Spleen (tissue), 11 donors: ENCODE measurements at regions not wholly inside any gene's neighbourhood (a gene's known extent, or its start where the extent isn't known, plus 50 kb on each side); places are given as distances from the start of the nearest gene placed in this dataset.

ENCODE experiments used
- DNase-seq: peaks from one replicate; pipeline ENCODE4 v3.0.0-alpha.2; 2020
- H3K27ac ChIP-seq, 8 donors: fragments of 200-600 bp; sonication (generic) in 7 of 8; 1 replicate in 4 of 8; 2 replicates in 4 of 8; pipeline versions ENCODE4 v1.5.0 to v1.8.0; 2016 to 2021; ENCODE audit warnings: inconsistent platforms in 4 of 8, mild to moderate bottlenecking in 4 of 8, moderate library complexity in 1 of 8
- H3K27me3 ChIP-seq, 7 donors: fragments of 200-600 bp; sonication (generic) in 6 of 7; replicated peaks in 1 of 7; 1 replicate in 4 of 7; 2 replicates in 3 of 7; pipeline versions ENCODE4 v1.5.0 to v1.8.0; 2016 to 2021; ENCODE audit warnings: inconsistent platforms in 3 of 7, mild to moderate bottlenecking in 1 of 7
- H3K36me3 ChIP-seq, 6 donors: fragments of 200-600 bp; sonication (generic) in 5 of 6; 1 replicate in 4 of 6; 2 replicates in 2 of 6; pipeline versions ENCODE4 v1.5.0 to v1.8.0; 2016 to 2021; ENCODE audit warnings: inconsistent platforms in 2 of 6
- H3K4me1 ChIP-seq, 6 donors: fragments of 200-600 bp; sonication (generic) in 5 of 6; 1 replicate in 3 of 6; 2 replicates in 3 of 6; pipeline versions ENCODE4 v1.5.0 to v1.8.0; 2016 to 2021; ENCODE audit warnings: inconsistent platforms in 3 of 6
- H3K4me3 ChIP-seq, 8 donors: fragments of 200-600 bp; sonication (generic) in 7 of 8; 1 replicate in 4 of 8; 2 replicates in 4 of 8; pipeline versions ENCODE4 v1.5.0 to v1.8.0; 2016 to 2021; ENCODE audit warnings: inconsistent platforms in 4 of 8, mild to moderate bottlenecking in 4 of 8, moderate library complexity in 2 of 8
- H3K9me3 ChIP-seq, 8 donors: fragments of 200-600 bp; sonication (generic) in 7 of 8; 1 replicate in 4 of 8; 2 replicates in 4 of 8; pipeline versions ENCODE4 v1.5.0 to v1.8.0; 2016 to 2021; ENCODE audit warnings: inconsistent platforms in 4 of 8
- POLR2A ChIP-seq, 3 donors: fragments of 450-650 bp; IDR thresholded peaks; one replicate each; pipeline ENCODE4 v1.5.1; 2017; ENCODE audit warnings: antibody characterized with exemption in 3 of 3, mild to moderate bottlenecking in 1 of 3
- POLR2AphosphoS5 ChIP-seq, 3 donors: sonication (generic); formaldehyde crosslinking; IDR thresholded peaks; one replicate each; pipeline ENCODE4 v1.5.1; 2017; ENCODE audit warnings: antibody characterized with exemption in 3 of 3
- WGBS, 5 donors: extraction: QIAGEN DNeasy Blood & Tissue Kit in 3 of 5; methylation state at CpG; one replicate each; pipeline versions ENCODE4 v1.1.5 to v1.1.7; 2013 to 2018; 5-methylcytosine and 5-hydroxymethylcytosine counted together
- intact Hi-C: fragments of 100-400 bp; cut with DNase I; formaldehyde crosslinking; loops from one replicate; pipeline ENCODE4 v1.15.0; 2023; ENCODE audit warnings: low total_unique reads
- TF ChIP-seq, protein P1 (sequence below), 11 experiments: fragments of 200-600 bp in 7 of 11; fragments of 450-650 bp in 4 of 11; sonication (generic) in 4 of 11; IDR thresholded peaks in 8 of 11; conservative IDR thresholded peaks in 3 of 11; 1 replicate in 7 of 11; 2 replicates in 4 of 11; pipeline versions ENCODE4 v1.4.0 to v1.8.0; 2016 to 2021; ENCODE audit warnings: antibody characterized with exemption in 11 of 11, inconsistent platforms in 4 of 11, mild to moderate bottlenecking in 1 of 11
- donor health status: healthy with polysubstance abuse.
- donor health status: DM: no; HTN: no; CAD: no; lungs with moderate emphysema.
- donor health status: DM: no; HTN: no; CAD: no.
- donor health status: Bipolar disorder and iron deficiency.
- donor health status: healthy.
- donor health status: DM: no; HTN: no; CAD: no.
- donor health status: DM: yes; HTN: yes; CAD: no.

DNA sequence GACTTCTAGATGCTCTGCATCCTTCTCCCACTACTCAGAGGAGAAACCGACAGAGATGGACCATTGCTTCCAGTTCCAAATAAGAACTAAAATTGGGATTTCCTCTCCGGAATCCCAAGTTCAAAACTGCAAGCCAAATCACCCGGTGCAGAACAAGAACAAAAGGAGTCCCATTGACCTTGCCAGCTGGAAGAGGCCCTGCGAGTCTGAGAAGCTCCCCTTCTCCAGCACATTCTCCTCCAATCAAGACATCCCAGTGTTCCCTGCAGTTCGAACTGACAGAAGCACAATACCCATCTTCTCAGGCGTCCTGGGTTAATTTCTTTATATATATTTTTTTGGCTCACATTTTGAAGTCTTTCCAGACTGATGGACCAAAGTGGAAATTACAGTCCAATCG is 195.3 kb upstream of the MEIS1 start:
- TF ChIP-seq POLR2A (IDR thresholded peaks at IDR 0.05) (no peak), POLR2AphosphoS5 (IDR thresholded peaks at IDR 0.05) (no peak)
- TF ChIP-seq, protein P1, sequence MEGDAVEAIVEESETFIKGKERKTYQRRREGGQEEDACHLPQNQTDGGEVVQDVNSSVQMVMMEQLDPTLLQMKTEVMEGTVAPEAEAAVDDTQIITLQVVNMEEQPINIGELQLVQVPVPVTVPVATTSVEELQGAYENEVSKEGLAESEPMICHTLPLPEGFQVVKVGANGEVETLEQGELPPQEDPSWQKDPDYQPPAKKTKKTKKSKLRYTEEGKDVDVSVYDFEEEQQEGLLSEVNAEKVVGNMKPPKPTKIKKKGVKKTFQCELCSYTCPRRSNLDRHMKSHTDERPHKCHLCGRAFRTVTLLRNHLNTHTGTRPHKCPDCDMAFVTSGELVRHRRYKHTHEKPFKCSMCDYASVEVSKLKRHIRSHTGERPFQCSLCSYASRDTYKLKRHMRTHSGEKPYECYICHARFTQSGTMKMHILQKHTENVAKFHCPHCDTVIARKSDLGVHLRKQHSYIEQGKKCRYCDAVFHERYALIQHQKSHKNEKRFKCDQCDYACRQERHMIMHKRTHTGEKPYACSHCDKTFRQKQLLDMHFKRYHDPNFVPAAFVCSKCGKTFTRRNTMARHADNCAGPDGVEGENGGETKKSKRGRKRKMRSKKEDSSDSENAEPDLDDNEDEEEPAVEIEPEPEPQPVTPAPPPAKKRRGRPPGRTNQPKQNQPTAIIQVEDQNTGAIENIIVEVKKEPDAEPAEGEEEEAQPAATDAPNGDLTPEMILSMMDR (IDR thresholded peaks at IDR 0.05 in 8 of 11, conservative IDR thresholded peaks at IDR 0.05 in 3 of 11): no peak
- Histone ChIP-seq H3K9me3 (no peaks in the 10 kb centered on the region), H3K4me3 (no peak overlapping the region), H3K27me3 (no peaks in the 10 kb centered on the region), H3K36me3 (no peaks in the 10 kb centered on the region), H3K4me1 (no peaks in the 10 kb centered on the region), H3K27ac (peak overlapping the region in 5 of 8 donors; percentile 29 to 60 (median 46))
- 61 to 78% (median 67%) methylated on average over 7 of the region's 7 CpGs for WGBS, 5 donors
- intact Hi-C loops: no loop called here
- DNase-seq: no peak

DNA sequence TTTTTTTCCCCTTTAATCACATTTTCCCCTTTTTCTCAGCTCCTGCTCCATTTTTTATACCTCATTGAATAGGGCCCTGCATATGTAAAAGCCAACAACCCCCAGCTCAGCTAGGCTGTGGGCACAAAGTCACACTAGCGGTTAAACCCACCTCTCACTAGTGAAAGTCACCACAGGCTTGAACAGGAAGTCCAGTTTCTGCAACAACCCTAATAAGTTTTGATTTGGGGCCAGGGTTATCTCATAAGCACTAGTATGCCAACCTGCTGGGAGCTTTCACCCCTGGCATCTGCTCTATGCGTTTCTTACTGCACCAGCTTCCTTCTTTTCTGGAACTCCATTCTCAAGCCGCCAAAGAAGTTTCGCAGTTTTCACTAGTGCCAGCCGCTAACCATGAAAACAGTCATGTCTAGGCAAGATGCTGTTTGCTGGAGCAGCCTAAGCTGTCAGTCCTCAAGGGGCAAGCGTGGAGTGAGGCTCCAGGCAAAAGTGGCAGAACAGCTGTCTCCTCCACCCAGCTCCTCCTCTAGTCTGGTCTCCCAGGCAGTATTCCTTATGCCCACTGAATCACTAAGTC is 197.0 kb upstream of the MEIS1 start:
- intact Hi-C loops: no loop called here
- Histone ChIP-seq H3K4me3 (no peak overlapping the region), H3K4me1 (no peaks in the 10 kb centered on the region), H3K27ac (no peak overlapping the region), H3K36me3 (no peaks in the 10 kb centered on the region), H3K9me3 (no peaks in the 10 kb centered on the region), H3K27me3 (no peaks in the 10 kb centered on the region)
- TF ChIP-seq POLR2AphosphoS5 (IDR thresholded peaks at IDR 0.05) (no peak), POLR2A (IDR thresholded peaks at IDR 0.05) (no peak)
- TF ChIP-seq, protein P1 (IDR thresholded peaks at IDR 0.05 in 8 of 11, conservative IDR thresholded peaks at IDR 0.05 in 3 of 11): no peak
- no peak for DNase-seq
- WGBS, 5 donors: 84 to 95% (median 88%) methylated on average over 6 of the region's 6 CpGs

DNA sequence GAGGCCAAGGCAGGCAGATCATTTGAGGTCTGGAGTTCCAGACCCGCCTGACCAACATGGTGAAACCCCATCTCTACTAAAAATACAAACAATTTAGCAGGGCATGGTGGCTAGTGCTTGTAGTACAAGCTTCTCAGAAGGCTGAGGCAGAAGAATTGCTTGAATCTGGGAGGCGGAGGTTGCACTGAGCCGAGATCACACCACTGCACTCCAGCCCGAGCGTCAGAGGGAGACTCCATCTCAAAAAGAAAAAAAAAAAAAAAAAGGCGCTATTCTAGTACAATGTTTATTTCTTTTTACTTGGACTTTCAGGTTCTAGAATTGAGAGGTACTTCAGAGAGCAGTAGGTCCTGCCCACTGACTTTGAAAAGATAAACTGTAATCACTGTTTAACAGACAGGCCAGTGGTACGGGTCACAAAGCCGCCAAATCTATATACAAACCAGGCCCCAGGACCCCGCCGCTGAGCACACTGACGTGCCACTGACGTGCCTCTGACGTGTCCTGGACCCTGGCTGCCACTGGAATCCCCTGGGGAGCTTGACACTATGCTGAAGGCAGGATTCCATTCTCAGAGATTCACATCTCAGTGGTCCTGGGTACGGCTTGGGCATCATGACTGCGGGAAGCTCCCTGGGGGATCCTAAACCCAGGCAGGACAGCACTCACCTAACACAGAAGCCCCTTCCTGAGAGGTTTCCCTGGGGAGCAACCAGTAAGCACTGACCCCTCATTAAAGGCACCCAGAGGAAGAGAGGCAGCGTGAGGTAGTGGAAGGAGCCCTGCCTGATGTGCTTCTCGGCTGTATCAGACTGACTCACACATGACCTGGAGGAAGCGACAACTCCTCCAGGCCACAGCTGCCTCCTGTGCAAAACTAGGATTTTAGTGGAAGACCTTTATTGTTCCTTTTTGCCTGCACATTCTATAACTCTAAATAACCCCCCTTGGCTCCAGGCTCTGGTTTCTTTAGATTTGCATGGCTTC is 197.8 kb upstream of the MEIS1 start:
- no peak overlapping the region for H3K27ac ChIP-seq
- H3K4me3 ChIP-seq: no peak overlapping the region
- H3K9me3 ChIP-seq: no peaks in the 10 kb centered on the region
- H3K4me1 ChIP-seq: no peaks in the 10 kb centered on the region
- no peak for DNase-seq
- no peak for TF ChIP-seq POLR2AphosphoS5 (IDR thresholded peaks at IDR 0.05)
- TF ChIP-seq, protein P1 (IDR thresholded peaks at IDR 0.05 in 8 of 11, conservative IDR thresholded peaks at IDR 0.05 in 3 of 11): no peak
- TF ChIP-seq POLR2A (IDR thresholded peaks at IDR 0.05): no peak
- 71 to 84% (median 81%) methylated on average over 15 to 18 of the region's 18 CpGs for WGBS, 5 donors
- H3K27me3 ChIP-seq: no peaks in the 10 kb centered on the region
- H3K36me3 ChIP-seq: no peaks in the 10 kb centered on the region
- intact Hi-C loops: no loop called here

DNA sequence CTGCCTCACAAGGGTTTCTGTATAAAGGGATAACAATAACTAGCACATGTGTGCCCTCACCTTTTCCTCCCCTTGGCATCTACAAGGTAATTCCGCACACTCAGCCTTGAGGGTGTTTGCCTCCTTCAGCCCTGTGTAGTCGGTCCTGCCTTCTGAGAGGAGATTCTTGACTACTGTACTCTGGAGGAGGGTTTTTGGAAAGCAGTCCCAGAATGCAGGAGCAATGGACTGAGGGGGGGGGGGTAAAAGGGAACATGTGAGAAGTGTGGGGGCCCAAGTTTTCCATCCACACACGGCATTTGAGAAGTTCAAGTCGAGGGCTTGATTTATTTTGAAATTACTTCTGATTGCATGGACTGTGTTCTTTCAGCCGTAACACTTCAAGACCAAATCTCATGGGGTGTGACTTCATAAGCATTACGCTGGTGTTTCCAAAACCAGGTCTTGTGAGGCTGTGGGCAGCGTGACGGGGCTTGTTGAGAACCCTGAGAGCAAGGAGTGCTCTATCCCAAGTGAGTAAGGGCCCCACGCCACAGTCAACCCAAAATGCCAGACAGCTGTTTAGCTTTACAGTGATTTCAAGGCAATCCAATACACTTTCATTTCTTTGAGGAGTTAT is 198.7 kb upstream of the MEIS1 start:
- Histone ChIP-seq H3K4me1 (no peaks in the 10 kb centered on the region), H3K36me3 (no peaks in the 10 kb centered on the region), H3K4me3 (no peak overlapping the region), H3K27me3 (no peaks in the 10 kb centered on the region), H3K27ac (no peak overlapping the region), H3K9me3 (no peaks in the 10 kb centered on the region)
- 83 to 92% (median 84%) methylated on average over 9 of the region's 9 CpGs for WGBS, 5 donors
- no peak for TF ChIP-seq POLR2A (IDR thresholded peaks at IDR 0.05)
- TF ChIP-seq POLR2AphosphoS5 (IDR thresholded peaks at IDR 0.05): no peak
- TF ChIP-seq, protein P1 (IDR thresholded peaks at IDR 0.05 in 8 of 11, conservative IDR thresholded peaks at IDR 0.05 in 3 of 11): no peak
- no peak for DNase-seq
- intact Hi-C loops: no loop called here
